Mammary epithelial cell (primary cell): ENCODE measurements at regions not wholly inside any gene's neighbourhood (a gene's known extent, or its start where the extent isn't known, plus 50 kb on each side); places are given as distances from the start of the nearest gene placed in this dataset.

ENCODE experiments used
- EZH2 ChIP-seq: IDR thresholded peaks from 2 replicates; pipeline ENCODE4 v1.6.1; 2012; ENCODE audit warnings: low read length, inconsistent platforms, borderline replicate concordance
- TF ChIP-seq, protein P1 (sequence below), 2 donors: IDR thresholded peaks in 1 of 2; conservative IDR thresholded peaks in 1 of 2; 2 replicates each; pipeline ENCODE4 v1.5.1; 2011 to 2012; ENCODE audit warnings: inconsistent platforms in 2 of 2, low read length in 2 of 2, mild to moderate bottlenecking in 2 of 2, control low read depth in 1 of 2, low read depth in 1 of 2; ENCODE audit not compliant: insufficient read depth in 1 of 2; ENCODE audit errors: extremely low read depth in 1 of 2

DNA sequence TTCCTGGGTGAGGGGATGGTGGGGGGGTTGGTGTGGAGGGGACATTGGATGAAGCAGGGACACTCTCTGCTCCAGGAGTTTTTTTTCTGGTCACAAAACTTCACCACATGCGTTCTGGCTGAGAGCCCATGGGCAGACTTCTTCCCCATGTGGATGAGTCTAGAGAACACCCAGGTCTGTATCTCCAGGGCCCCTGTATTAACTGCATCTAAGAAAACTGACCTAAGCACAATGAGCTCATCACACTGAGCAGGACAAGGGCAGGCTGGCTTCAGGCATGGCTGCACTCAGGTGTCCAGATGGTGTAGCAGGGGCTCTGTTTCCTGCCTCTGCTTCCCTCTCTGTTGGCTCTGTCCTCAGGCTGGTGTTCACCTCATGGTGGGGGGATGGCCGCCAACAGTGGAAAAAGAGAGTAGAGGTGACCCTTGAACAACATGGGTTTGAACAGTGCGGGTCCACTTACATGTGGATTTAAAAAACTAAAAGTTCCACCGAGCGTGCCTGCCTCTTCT is 85.3 kb upstream of the STC2 start:
- TF ChIP-seq, protein P1, sequence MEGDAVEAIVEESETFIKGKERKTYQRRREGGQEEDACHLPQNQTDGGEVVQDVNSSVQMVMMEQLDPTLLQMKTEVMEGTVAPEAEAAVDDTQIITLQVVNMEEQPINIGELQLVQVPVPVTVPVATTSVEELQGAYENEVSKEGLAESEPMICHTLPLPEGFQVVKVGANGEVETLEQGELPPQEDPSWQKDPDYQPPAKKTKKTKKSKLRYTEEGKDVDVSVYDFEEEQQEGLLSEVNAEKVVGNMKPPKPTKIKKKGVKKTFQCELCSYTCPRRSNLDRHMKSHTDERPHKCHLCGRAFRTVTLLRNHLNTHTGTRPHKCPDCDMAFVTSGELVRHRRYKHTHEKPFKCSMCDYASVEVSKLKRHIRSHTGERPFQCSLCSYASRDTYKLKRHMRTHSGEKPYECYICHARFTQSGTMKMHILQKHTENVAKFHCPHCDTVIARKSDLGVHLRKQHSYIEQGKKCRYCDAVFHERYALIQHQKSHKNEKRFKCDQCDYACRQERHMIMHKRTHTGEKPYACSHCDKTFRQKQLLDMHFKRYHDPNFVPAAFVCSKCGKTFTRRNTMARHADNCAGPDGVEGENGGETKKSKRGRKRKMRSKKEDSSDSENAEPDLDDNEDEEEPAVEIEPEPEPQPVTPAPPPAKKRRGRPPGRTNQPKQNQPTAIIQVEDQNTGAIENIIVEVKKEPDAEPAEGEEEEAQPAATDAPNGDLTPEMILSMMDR (conservative IDR thresholded peaks at IDR 0.05 in 1 of 2, IDR thresholded peaks at IDR 0.05 in 1 of 2; ENCODE audit: extremely low read depth in 1 of 2, insufficient read depth in 1 of 2, low read depth in 1 of 2, low read length in 2 of 2), result no peak
- TF ChIP-seq EZH2, result no peak
